Gastroesophageal sphincter (tissue), 3 donors: ENCODE measurements at regions not wholly inside any gene's neighbourhood (a gene's known extent, or its start where the extent isn't known, plus 50 kb on each side); places are given as distances from the start of the nearest gene placed in this dataset.

Source experiments
- CTCF ChIP-seq, 4 experiments: fragments of 200-600 bp in 2 of 4; fragments of 450-650 bp in 2 of 4; sonication (generic) in 1 of 4; IDR thresholded peaks; one replicate each; pipeline ENCODE4 v1.5.1; 2017 to 2019; ENCODE audit warnings: antibody characterized with exemption in 4 of 4, mild to moderate bottlenecking in 2 of 4, moderate library complexity in 2 of 4
- EP300 ChIP-seq: sonication (generic); formaldehyde crosslinking; IDR thresholded peaks from one replicate; pipeline ENCODE4 v1.6.1; 2017; ENCODE audit warnings: antibody characterized with exemption, mild to moderate bottlenecking
- POLR2A ChIP-seq, 2 donors: fragments of 450-650 bp; IDR thresholded peaks; one replicate each; pipeline ENCODE4 v1.6.1; 2017; ENCODE audit warnings: antibody characterized with exemption in 2 of 2, mild to moderate bottlenecking in 2 of 2, moderate library complexity in 1 of 2
- POLR2AphosphoS5 ChIP-seq: sonication (generic); formaldehyde crosslinking; IDR thresholded peaks from one replicate; pipeline ENCODE4 v1.6.1; 2017; ENCODE audit warnings: antibody characterized with exemption

GRCh38 chr1:190665045-190665444 is 187.4 kb upstream of the BRINP3 start:
- no peak for TF ChIP-seq POLR2A (IDR thresholded peaks at IDR 0.05)
- TF ChIP-seq CTCF (IDR thresholded peaks at IDR 0.05), result no peak
- TF ChIP-seq POLR2AphosphoS5, result no peak
- TF ChIP-seq EP300, result no peak
